Pons (tissue), 1 donor: ENCODE measurements at regions not wholly inside any gene's neighbourhood (a gene's known extent, or its start where the extent isn't known, plus 50 kb on each side); places are given as distances from the start of the nearest gene placed in this dataset.
A peak's percentile ranks its signal among the peaks of the same experiment; 100 is the strongest.
"Not testable (repeated sequence)": the region's sequence is repeated elsewhere in the genome, so short reads cannot be mapped to it uniquely, and the experiment has no call there.

ENCODE experiments used
- DNase-seq: peaks from one replicate; pipeline ENCODE4 v3.0.0-alpha.2; 2016; ENCODE audit warnings: low spot score

DNA sequence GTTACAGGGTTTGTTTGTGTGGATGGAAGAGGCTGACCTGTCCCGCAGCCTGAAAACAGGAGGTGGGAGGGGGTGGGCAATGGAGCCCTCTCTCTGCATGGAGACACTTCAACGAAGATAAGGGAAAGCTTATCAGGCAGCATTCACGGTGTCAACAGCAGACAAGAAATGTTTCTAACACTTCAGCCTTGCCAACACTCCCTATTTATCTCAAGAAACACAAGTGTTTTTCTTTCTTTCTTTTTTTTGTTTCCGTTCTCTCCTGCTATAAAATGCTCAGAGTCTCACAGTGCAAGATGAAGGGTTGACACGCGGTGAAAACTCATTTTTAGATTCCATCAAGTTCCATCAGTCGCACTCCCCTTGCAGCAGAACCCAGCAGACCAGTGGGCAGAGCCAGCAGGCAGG, 594.4 kb downstream of the MATN1 start:
- DNase-seq, result no peak

DNA sequence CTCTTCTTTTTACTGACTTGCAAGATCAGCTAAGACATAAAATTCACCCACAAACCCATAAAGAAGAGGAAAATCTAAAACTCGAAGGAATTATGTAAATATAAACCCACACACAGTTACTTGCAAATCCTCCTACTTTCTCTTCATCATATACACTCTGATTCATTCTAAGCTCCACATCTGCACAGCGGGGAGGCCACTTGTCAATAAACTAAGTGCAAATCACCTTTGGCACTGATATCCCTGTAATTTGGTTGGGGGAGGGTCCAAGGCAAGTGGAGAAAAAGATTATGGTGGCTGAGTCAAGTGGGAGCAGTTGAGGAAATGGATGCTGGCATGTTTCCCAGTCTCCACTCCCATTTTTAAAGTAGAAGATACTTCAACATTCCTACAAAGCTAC, 596.5 kb downstream of the MATN1 start:
- DNase-seq, result no peak

DNA sequence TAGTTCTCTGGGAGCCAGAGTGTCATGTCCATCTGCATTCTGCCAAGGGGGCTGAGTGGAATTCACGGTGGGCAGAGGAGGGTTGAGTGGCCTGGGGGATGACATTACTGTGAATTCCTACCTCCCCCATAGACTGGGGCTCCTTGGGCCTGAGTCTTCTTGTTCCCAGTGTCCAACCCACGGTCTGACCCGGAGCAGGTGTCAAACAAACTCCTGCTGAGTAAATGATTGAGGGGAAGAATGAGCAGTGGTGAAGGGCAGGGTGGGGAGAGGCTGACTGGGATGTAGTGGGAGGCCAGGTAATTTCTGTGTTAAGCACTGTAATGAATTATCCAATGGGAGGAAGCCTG, 597.6 kb downstream of the MATN1 start:
- no peak for DNase-seq

DNA sequence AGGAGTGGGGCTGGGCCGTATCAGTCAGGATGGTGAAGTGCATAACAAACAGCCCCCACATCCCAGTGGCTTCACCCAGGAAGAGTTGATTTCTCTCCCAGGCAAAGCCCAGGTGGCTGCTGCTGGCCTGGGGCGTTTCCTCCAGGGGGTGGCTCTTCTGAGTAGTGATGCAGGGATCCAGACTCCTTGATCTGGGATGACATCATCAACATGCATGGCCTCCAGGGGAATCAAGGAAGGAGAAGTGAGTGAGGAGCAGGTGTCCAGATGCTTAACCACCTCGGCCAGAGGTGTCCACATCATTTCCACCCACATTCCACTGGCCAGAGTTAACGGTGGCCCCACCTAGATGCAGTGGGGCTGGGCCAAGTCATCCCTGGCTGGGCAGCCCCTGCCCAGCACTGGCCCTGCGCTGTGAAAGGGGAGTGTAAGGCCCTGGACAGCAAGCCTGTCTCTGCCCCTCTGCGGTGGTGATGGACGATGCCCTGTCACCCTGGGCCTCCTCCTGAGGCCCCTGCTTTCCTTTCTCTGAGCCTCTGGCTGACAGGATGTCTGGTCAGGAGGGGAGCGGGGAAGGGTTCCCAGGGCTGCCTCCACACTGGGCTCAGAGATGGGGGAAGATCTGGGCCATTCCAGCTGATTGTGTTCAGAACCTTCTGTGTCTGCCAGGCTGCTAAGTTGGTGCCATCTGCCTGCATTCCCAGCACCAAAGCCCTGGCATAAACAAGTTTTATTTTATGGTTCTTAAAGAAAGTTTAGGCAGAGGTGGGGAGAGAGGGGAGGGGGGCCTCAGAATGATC, 598.2 kb downstream of the MATN1 start:
- no peak for DNase-seq

DNA sequence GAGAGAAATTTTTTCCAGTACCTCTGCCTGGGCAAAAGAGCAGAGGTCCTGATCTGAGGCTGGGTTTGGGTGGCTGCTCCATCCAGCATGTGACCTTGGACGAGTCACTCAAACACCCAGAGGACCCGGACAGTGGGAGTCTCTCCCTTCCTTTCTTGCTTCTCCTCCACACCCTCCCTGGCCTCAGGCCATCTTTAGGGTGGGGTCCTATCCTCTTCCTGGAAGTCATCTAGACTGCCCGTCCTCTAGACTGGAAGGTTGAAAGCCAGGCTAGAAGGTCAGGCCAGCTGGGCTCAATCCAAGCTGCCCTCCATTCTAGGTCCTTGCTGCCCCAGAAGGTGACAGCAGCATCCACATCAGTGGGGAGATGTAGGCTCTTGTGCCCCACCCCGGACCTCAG, 599.5 kb downstream of the MATN1 start:
- no peak for DNase-seq

DNA sequence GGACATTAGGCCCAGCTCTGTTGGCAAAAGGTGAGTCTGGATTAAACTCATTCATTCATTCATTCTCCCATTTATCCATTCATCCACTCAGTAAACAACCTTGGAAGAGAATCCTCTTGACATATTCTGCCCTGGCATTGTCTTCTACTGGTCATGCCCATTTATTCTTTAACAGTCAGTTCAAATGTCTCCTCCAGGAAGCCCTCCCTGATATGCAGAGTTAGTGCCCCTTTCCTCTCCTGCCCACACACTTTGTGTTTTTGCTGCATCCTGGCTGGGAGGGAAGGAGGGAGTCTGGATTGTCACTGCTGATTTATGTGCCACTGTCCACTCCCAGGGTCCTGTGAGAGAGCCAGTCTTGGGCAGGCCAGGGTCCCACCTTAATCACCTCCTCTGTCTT, 600.3 kb downstream of the MATN1 start:
- no peak for DNase-seq

DNA sequence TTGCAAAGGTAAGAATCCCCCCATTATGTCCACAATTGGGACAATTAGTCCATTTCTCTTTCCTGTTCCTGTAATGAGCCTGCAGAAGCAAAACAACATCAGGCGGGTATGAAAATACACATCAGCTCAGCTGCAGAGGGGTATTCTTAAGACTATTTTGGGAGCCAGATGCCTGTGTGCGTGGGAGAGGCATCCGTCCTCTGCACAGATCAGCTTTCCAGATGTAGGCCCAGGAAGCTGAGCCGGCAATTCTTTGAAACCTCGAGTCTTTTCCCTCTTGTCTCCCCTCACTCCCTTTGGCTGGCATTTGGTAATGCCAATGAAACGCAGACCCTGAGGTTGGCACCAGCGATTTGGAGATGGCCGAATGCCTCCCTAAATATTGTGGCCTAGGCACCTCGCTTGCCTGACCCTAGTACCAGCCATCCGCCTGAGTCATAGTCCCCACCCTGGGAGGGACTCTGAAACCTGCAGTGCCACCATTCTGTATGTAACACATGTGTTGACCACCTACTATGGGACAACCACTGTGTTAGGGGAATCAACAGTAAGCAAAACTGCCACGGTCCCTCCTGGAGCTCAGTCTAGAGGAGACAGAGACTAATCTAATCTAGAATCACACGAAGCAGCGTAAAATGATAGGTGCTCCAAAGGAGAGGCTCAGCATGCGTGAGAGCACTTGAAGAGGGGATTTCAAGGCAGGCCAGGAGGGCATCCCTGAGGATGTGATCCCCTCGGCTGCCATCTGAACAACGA, 603.0 kb downstream of the MATN1 start:
- DNase-seq, result no peak

DNA sequence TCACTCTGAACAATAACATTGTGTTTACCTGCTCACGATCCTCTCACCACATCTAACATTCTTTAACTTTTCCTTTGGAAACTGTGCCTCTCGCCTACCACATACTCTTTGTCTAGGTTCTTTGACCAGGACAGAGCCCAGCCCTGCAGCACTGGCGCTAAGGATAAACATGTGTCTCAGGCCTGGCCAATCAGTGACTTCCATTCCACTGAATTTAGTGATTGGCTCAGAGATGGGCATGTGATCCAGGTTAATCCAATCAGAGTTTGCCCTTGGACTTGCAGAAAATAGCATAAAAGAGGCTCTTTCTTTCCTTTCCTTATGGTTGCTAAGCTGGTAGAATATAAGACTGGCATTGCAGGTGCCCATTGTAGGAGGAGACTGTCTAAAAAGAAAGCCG, 605.7 kb downstream of the MATN1 start:
- no peak for DNase-seq

DNA sequence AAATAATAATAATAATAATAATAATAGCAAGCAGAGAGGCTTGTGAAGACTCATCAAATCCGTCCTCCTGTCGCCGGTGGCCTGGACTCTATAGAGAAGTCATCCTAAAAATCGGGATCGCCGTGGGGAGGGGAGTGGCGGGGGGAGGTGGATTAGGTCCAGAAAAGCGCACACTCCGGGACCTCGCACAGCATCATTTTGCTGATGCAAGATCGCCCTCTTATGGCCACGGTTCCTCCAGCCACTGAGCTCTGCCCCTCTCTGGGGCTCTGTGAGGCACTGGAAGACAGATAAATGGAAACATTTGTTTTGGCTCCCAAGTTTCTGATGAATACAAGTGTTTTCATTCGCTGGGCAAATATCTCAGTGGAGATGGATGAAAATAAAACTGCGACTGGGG, 612.0 kb downstream of the MATN1 start:
- peak; percentile 51 for DNase-seq

DNA sequence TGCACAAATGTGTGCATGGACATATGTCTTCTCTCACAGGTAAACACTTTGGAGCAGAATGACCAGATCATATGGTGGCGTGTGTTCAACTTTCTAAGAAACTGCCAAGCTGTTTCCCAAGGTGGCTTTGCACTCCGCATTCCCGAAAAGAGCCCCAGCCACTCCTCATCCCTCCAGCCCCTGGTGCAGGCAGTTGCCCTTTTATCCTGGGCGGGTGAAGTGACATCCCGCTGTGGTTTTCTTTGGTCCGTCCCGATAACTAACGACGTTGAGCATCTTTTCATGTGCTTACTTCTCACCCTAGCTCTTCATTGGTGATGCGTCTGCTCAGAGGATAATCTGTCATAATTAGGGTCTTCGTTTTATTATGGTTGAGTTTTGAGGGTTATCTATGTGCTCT, 612.5 kb downstream of the MATN1 start:
- DNase-seq, result no peak

DNA sequence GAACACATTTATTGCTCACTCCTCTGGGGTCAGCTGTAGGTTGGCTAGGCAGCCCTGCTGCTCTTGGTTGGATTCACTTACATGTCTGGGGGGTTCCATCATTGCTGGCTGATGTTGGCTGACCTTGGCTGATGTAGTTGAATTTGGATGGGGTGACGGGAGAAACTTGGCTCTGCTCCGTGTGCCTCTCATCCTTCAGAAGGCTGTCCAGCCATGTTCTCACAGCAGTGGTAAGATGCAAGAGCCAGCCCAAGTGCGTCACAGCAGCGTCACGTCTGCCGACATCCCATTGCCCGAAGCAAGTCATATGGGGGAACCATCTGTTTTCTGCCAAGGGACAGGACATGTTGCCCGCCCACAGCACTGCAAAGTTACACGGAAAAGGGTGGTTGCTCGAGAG, 613.5 kb downstream of the MATN1 start:
- peak; percentile 8 for DNase-seq

DNA sequence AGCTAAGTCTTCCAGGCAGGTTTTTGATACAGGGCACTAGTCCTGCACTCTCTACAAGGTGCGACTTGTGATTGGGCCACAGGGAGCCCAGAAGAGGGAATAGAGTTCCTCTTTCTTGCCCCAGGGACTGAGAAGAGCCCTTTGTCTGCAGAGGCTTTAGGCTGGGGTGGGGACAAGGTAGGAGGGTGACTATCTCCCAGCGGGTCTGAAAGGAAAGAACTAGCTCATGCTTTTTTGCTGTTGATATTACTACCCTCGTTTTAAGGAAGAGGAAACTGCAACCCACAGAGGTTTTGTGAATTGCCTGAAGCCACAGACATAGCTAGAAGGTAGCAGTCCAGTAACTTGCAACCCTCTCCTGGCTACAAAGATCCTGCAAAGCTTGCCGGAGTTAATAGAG, 615.2 kb downstream of the MATN1 start:
- no peak for DNase-seq

DNA sequence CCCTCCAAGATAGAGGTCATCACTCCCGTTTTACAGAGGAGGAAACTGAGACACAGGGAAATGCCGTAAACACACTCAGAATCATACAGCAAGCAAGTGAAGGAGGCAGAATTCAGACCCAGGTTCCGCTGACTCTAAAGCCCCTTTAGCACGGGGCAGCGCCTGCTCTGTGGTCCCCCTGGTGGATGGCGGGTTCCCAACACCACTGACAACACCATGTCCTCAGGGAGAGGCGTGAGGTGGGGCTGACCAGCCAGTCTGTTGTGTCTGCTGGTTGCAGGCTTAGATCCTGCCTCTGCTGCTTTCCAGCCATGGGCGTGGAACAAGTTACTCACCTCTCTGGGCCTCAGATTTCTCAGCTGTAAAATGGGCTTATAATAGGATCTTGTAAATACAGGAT, 617.3 kb downstream of the MATN1 start:
- DNase-seq, result no peak

DNA sequence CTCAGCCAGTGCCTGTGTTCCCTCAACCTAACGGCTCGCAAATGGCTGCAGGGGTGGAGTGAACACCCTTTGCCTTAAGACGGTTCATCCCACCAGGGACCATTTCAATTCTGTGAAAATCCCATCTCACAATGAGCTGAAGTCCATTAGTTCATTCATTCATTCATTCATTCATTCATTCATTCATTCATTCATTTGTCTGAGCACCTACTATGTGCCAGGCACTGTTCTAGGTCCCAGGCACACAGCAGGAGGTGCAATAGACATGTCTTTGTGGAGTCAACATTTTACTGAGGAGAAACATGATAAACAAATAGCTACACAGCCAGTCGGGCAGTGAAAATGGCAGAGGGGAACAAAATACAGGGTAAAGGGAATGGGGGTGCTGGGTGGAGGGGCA, 618.8 kb downstream of the MATN1 start:
- no peak for DNase-seq

DNA sequence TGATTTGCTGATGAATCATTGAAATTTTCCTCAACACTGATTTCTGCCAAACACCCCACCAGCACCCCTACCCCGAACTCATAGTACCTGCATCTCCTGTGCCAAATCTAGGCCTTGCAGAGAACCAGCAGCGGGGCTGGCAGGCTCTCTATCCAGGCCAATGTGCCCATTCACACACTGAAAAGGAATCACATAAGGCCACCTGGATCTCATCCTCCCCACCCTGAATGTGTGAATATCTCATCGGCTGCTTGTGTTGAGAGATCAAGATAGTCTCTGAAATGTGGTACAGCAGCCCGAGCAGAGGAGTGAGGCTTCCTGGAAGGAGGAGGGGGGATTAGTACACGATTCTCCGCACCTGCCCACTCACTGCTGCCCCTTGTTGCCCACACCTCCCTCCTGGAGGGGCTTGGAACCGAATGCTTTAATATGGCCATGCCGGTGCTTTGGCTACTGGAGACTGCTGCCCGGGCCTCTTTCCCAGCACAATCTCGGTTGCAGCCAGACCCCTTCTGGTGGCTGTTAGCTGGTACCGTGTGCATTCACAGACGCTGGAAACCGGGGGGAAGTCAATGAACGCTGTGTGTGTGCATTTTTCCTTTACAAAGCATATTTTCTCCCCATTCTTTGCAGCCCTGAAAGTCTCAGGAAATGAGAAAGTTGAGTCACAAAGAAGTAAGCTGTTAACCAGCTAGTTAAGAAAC, 619.5 kb downstream of the MATN1 start:
- no peak for DNase-seq

DNA sequence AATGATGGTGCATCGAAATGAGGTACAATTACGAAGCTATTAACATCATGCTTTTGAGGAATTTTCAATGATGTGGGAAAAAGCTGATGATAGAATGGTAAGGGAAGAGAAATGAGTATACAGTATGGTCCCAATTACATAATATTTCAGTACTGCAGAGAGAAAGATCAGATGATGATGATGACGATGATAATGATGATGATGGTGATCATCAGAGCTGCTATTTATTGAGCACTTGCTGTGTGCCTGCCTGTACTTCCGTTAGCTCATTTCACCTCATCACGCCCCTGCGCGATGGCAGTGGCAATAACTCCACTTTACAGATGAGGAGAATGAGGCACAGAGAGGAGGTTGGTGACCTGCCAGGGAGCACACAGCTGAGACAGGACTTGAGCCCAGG, 620.8 kb downstream of the MATN1 start:
- no peak for DNase-seq

DNA sequence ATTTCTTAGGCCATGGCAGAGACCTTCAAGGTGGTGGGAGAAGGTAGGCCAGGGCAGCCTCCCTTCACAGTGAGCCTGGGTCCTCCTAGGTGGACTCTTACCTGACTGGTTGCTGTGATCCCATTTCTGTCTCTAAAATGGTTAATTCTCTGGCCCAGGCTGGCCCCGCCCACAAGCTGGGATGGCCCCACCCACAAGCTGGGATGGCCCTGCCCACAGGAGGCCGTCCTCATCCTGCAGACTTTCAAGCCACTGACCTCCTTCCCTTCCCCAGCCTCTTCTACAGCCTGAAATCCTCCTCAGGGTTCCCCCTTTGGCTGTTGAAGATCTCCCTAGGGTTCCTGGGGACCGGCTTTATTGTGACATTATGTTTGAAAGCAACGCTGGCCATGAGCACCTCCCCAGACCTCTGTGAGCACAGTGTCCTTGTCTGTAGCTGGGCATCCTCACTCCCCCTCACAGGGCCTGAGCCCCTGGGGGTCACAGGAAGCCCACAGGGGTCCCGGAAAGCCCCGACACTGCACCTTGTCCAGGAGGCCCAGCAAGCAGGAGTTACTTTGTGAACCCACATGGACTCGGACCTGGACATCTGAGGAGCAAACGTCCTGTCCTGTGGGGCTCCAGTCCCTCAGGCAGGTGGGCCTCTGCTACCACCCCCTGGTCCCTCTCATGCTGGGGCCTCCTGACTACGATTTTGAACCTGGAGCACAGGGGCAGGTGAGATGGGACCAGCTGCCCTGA, 621.7 kb downstream of the MATN1 start:
- DNase-seq, result no peak

DNA sequence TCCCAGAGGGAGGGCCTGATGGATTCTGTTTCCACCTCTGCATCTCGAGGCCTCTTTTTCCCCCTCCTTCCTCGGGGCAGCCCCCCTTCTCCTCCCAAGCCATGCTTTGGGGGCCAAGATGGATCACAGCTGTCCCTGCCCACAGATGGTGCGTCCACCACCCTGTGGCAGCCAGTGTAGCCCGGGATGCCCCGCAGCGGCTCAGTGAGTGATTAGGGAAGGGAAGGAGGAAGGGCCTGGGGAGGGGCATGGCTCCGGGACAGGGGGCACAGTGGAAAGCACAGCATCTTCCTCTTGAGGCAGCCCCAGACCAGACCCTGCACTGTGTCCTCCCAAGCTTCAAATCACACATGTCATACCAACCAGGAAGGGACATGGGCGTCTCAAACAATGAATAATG, 622.4 kb downstream of the MATN1 start:
- DNase-seq, result no peak

DNA sequence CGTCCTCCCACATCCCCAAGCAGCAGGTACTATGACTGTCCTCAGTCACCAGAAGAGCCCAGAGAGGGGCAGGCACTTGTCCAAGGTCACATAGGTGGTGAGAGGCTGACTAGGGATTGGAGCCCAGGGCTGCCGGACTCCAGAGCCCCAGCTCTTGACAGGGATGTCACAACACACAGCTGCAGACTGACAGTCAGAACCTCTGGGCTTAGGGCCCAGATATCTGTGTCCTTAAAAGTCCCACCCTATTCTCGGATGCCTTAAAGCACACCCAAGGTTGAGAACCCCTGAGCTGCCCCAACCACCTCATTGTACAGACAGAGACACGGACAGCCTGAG, 622.9 kb downstream of the MATN1 start:
- DNase-seq, result no peak

DNA sequence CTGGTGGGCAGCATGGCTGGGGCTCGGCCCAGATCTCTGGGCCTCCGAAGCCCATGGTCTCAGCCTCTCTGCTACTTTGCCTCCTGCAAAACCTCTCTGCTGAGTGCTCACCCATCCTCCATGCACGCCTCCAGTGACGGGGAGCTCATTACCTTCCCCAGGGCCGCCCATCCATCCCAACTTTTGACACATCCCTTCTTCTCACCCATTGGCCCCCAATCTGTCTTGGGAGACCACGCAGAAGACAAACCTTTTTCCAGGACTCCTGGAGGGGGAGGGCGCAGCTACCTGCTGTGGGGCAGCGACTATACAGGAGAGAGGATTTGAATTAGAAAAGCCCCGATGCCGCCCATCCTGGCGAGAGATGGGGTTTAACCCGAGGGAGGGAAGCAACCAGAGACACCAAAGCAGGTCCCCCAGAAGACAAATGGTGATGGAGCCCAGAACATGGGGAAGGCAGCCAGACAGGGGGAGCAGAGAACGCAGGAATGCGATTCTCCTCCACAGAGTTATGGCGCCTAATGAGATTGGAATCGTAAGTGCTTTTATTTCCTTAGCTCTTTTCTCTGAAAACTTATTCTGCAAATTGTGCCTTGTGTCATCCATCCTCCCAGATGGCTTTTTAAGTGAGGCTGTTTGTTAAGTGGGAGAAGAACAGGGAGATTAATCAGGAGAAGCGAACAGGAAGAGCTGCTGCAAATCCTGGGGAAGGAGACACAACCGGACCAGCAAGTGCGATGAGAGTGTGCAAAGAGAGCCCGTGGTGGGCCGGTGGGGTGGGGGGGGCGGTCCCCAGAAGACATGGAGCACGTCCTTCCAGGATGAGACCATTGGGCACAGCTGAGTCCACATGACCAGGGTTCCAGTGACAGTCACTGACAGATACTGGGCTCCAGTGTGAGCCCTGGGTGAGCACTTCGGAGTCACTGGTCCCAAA, 623.5 kb downstream of the MATN1 start:
- no peak for DNase-seq

DNA sequence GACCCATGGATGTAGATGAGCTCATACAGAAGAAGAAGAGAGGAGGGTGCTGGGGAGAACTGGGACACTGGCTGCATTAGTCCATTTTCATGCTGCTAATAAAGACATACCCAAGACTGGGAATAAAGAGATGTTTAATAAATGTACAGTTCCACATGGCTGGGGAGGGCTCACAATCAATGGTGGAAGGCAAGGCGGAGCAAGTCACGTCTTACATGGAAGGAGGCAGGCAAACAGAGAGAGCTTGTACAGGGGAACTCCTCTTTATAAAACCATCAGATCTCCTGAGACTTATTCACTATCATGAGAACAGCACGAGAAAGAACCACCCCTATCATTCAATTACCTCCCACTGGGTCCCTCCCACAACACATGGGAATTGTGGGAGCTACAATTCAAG, 625.5 kb downstream of the MATN1 start:
- not testable (repeated sequence) for DNase-seq
